DMS153 treated with DMSO at 0.1 percent for 48 hours (cell line): ENCODE measurements at regions not wholly inside any gene's neighbourhood (a gene's known extent, or its start where the extent isn't known, plus 50 kb on each side); places are given as distances from the start of the nearest gene placed in this dataset.

Experiments used
- DNase-seq: peaks from one replicate; lab custom pipeline; 2025; ENCODE audit not compliant: unreplicated experiment; lab: John Stamatoyannopoulos, UW

GRCh38 chr10:128934492-128934891 is 532.5 kb upstream of the MGMT start:
- no peak for DNase-seq

DNA sequence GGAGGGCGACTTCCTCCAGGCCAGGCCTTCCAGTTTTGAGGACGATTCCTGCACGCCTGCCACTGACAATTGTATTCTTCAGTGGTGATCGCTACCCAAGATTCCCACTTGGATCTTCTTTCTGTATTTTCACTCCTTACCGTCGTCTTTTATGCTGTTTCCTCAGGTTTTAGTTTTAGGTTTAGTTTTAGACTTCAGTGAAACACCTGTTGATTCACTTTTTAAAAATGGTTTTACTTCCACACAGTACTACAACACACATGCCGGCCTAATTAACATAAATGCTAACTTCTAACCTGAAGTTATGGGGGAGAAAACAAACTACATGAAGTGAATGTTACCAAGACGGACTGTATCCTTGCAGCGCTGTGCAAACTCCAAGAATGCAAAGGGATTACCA is 530.6 kb upstream of the MGMT start:
- no peak for DNase-seq

DNA sequence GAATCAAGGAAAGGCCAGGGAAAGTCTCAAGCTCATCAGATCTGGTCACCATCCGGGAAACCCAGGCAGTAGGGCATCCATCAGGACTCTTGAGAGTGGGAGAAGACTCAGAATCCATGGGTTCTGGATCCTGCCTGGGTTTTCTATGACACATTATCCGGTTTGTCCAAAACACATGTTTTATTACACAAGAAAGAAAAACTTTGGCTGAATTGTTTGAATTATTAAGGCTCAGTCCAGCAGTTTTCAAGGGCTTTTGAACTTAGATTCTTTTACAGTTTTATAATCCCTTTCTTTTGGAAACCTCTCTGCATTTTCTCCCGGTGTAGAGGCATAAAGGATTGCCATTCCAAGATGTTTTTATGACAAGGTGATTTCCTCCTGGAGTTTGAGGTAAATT is 528.5 kb upstream of the MGMT start:
- DNase-seq: no peak

DNA sequence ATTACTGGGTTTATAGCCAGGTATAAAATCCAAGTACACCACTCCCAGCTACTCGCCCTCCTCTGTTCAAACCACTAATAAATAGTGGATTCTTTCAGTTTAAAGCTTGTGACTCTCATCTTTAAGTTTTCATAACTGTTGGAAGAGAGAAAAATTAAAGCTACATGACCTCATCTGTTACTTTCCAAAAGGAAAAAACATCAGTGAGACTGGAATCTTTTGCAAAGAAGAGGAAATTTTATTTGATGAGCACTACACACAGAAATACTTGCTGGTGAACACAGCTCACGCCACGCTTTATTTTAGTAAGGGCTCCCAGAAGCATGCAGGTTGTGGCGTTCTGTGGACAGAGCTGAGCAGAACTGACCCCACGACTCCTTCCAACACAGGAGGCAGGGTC is 527.0 kb upstream of the MGMT start:
- DNase-seq: no peak

- no peak for DNase-seq
Observed at GRCh38 chr10:128943111-128943510, 523.9 kb upstream of the MGMT start.

DNA sequence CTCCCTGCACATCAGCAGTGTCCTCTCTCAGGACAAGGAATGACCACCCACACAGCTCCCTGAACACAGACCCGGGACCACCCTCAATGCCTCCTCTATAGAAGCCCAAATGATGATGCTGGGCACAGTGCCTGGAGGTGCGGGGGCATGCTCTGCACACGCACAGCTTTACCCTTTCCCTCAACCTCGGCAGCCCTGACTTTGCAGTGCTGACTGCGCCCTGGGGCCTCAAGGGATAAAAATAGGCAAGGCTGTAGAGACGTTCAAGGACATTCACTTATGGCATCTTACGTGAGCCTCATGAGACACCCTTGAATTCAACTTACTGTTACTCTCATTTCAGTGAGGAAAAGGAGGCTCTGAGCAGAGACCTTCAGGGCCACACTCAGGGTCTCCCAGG is 521.6 kb upstream of the MGMT start:
- DNase-seq: no peak

DNA sequence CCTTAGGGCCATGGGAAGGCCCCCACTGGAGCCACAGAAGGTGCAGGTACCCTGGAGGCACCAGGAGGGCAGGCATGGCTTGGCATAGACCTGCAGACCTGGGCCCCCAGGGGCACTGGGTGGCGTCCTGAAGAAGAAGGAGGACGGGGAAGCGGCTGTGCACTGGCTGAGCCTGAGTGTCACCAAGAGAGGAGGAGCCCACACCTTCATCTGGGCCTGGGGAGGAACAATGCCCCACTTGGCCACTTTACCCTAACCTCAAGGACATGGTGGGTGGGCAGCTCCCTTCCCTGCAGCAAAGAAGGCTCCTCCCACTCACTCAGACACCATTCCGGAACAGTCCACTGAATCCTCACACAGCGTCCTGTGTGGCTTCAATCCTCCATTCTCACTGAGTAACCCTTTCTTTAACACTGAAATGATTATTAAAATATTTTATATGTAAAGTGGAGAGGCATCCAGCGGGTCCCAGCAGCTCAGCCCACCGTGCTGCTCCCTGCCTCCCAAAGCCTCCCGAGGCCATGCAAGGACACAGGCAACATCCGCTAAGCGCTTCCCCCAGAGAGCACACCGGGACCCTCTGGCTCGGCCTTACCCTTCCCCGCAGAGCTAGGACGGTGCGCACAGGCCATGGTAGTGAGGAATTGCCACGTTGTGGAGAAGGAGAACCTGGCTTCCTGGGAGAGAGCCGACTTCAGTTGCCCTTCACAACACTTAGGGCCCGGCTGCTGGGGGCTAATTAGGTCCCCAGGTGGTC is 516.7 kb upstream of the MGMT start:
- no peak for DNase-seq

DNA sequence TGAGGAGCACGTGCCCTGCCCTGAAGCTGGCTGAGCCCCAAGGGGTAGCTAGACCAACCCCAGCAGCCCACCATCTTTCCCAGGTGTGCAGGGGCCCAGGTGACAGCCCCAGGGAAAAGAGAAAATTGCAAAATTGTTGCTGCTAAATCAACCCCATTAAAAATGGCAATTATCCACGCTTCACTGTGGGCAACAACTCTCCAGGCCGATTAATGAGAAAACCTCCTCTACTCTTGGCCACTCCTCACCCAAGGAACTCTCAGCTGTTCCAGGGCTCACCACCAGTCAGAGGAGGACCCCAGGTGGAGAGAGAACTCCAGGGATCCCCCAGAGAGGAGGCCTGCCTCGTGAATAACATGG is 516.1 kb upstream of the MGMT start:
- no peak for DNase-seq

- no peak for DNase-seq
Observed at GRCh38 chr10:128952856-128953255, 514.2 kb upstream of the MGMT start.

- DNase-seq: no peak
Observed at GRCh38 chr10:128956149-128956548, 510.9 kb upstream of the MGMT start.

DNA sequence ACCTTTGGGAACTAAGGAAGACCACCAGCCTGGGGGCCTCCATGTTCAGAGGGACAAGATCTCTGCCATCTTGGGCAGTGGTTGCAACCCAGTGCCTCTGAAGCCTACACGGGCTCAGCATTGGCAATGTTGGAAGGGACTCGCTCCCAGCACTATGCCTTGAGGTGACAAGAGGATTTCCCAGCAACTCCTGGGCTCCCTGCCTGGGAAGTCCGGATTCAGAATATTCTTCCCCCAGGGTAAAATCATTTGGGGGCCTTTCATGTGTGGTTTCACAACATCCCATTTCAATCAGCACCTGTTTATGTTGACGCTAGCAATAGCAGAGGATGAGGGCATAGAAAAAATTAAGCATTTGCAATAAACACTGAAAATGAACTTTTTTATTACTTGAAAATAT is 509.8 kb upstream of the MGMT start:
- DNase-seq: no peak

- DNase-seq: no peak
Observed at GRCh38 chr10:128958834-128959690, 508.0 kb upstream of the MGMT start.

DNA sequence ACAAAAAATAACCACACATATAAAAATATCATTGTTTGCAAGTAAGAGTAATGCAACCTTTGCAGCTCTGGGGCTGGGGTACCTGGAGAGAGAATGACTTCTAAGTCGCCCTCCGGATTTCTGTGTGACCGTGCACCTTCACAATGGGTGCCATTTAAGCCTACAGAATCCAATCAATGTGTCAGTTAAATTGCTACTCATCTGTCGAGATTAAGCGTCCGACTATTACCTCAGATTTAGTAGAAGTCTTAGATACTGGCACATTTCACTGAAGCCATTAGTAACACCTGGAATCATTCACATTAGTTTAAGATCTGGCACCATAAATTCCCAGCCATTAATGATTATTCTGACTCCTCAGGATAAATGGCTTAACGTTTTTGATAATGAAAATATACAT is 507.3 kb upstream of the MGMT start:
- no peak for DNase-seq

DNA sequence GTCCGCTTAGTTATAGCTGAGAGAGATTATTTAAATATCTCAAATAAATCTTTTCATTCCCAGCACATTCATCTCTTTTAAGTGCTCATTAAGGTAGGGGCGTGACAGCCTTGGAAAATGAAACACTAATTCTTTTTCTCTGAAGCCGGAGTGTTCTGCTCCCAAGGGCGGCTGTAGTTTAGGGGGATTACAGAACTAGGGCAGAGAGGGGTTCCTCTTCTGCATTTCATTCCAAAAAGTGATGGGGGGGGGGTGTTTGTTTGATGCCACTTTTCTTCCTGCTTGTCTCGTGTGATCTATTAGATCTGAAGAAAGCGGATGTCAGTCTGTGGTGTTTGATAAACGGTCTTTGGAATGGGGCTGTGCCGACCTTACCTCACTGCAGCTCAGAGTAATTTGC is 506.5 kb upstream of the MGMT start:
- DNase-seq: no peak

GRCh38 chr10:128962182-128962581 is 504.9 kb upstream of the MGMT start:
- DNase-seq: no peak

GRCh38 chr10:128963211-128964099 is 503.6 kb upstream of the MGMT start:
- DNase-seq: no peak

GRCh38 chr10:128964100-128964403 is 503.0 kb upstream of the MGMT start:
- no peak for DNase-seq

- DNase-seq: no peak
Observed at GRCh38 chr10:128967980-128968756, 498.9 kb upstream of the MGMT start.

GRCh38 chr10:128969551-128969950 is 497.5 kb upstream of the MGMT start:
- DNase-seq: no peak

DNA sequence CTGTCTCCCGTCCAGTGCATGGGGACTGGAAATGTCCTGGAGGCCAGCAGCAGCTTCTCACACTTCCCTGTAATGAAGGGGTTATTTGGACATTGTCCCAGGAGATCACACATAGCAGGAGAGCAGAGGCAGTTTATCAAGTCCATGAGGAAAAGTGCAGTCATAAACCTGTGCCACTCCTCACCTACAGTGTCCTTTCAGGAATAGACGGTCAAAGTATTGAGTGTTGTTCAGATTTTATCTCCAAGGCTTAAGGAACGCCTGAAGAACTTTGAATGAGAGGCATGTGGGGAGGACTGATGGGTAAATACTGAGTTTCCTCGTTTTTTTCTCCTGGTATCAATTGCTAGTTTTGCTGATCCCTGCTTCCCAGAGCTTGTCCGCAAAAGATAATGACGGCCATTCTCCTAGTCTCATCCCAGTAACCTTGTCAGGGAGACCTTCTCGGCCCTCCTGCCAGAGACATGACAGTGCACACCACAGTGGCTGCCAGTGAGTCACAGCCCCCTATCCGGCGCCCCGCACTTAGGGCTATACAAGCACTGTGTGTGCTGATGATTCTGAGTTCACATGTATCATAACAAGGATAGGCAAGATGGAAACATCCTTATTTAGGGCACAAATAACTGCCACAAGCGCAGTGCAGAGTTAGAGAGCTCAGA is 495.5 kb upstream of the MGMT start:
- DNase-seq: no peak

- DNase-seq: no peak
Observed at GRCh38 chr10:128972036-128972405, 495.0 kb upstream of the MGMT start.
